ENCODE measurements at regions not wholly inside any gene's neighbourhood (a gene's known extent, or its start where the extent isn't known, plus 50 kb on each side); places are given as distances from the start of the nearest gene placed in this dataset.

GRCh38 chr1:222266223-222267196 is 281.4 kb downstream of the HHIPL2 start:
- Histone ChIP-seq H3K4me3 (replicated peaks in 1 of 2; ENCODE audit: low read depth in 1 of 2, low read length in 2 of 2) (no peak overlapping the region), H3K9ac (ENCODE audit: low read length) (no peak overlapping the region), H3K36me3 (ENCODE audit: control insufficient read depth in 1 of 2, insufficient read depth in 2 of 2, low read length in 2 of 2) (no peaks in the 10 kb centered on the region), H3K4me2 (ENCODE audit: low read length) (no peak overlapping the region), H4K20me1 (ENCODE audit: insufficient read depth) (no peaks in the 10 kb centered on the region), H3K9me3 (ENCODE audit: control insufficient read depth in 1 of 2, insufficient read depth in 1 of 2, low read depth in 1 of 2, low read length in 2 of 2) (no peaks in the 10 kb centered on the region), H3K4me1 (ENCODE audit: control insufficient read depth in 1 of 2, insufficient read depth in 2 of 2, low read length in 2 of 2) (no peaks in the 10 kb centered on the region), H2AFZ (ENCODE audit: low read depth, low read length, poor library complexity, severe bottlenecking) (no peak overlapping the region), H3K27me3 (ENCODE audit: insufficient read depth, low read length) (no peaks in the 10 kb centered on the region), H3K79me2 (ENCODE audit: insufficient read depth, low read length) (no peaks in the 10 kb centered on the region), H3K9me2 (ENCODE audit: insufficient read depth) (no peaks in the 10 kb centered on the region), H3K27ac (ENCODE audit: low read depth, low read length) (no peak overlapping the region)
- ATAC-seq (no peak), DNase-seq (ENCODE audit: low read depth, low spot score) (no peak)
- no peak for TF ChIP-seq EGR1 (IDR thresholded peaks at IDR 0.05; ENCODE audit: low read depth)
- TF ChIP-seq, protein P1, sequence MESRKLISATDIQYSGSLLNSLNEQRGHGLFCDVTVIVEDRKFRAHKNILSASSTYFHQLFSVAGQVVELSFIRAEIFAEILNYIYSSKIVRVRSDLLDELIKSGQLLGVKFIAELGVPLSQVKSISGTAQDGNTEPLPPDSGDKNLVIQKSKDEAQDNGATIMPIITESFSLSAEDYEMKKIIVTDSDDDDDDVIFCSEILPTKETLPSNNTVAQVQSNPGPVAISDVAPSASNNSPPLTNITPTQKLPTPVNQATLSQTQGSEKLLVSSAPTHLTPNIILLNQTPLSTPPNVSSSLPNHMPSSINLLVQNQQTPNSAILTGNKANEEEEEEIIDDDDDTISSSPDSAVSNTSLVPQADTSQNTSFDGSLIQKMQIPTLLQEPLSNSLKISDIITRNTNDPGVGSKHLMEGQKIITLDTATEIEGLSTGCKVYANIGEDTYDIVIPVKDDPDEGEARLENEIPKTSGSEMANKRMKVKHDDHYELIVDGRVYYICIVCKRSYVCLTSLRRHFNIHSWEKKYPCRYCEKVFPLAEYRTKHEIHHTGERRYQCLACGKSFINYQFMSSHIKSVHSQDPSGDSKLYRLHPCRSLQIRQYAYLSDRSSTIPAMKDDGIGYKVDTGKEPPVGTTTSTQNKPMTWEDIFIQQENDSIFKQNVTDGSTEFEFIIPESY (IDR thresholded peaks at IDR 0.05; ENCODE audit: extremely low read depth, insufficient replicate concordance, low read length): no peak
- no peak for TF ChIP-seq SRF (IDR thresholded peaks at IDR 0.05; ENCODE audit: low read depth)
- no peak for TF ChIP-seq ELF1 (IDR thresholded peaks at IDR 0.05; ENCODE audit: borderline replicate concordance, low read depth)
- no peak for TF ChIP-seq JUND (IDR thresholded peaks at IDR 0.05)
- TF ChIP-seq, protein P2, sequence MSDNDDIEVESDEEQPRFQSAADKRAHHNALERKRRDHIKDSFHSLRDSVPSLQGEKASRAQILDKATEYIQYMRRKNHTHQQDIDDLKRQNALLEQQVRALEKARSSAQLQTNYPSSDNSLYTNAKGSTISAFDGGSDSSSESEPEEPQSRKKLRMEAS (IDR thresholded peaks at IDR 0.05): no peak
- no peak for TF ChIP-seq CEBPB (IDR thresholded peaks at IDR 0.05; ENCODE audit: low read depth)
- no peak for TF ChIP-seq FOSL1 (IDR thresholded peaks at IDR 0.05; ENCODE audit: low read depth)
- TF ChIP-seq YY1 (IDR thresholded peaks at IDR 0.05; ENCODE audit: extremely low read depth, insufficient replicate concordance, low read depth, low read length): no peak
- intact Hi-C loops (cut with micrococcal nuclease): no loop called here
- RAD21 ChIA-PET (ENCODE audit: low non-redundant PET in 1 of 2, low total read pairs in 2 of 2, uncharacterized antibody in 2 of 2, unreplicated experiment in 2 of 2): no interaction called here
- POLR2A ChIA-PET: no interaction called here
- no TSS peak for BruUV-seq (replicated peaks)
- CTCF ChIA-PET: no interaction called here

All from HCT116 (cell line).